SK-N-MC (cell line): ENCODE measurements at regions not wholly inside any gene's neighbourhood (a gene's known extent, or its start where the extent isn't known, plus 50 kb on each side); places are given as distances from the start of the nearest gene placed in this dataset.

ENCODE experiments used
- EZH2 ChIP-seq: fragments of 200-600 bp; sonication (generic); IDR thresholded peaks from one replicate; pipeline ENCODE4 v1.6.1; 2017; ENCODE audit warnings: antibody characterized with exemption
- FOXP2 ChIP-seq: optimal IDR thresholded peaks from 2 replicates; pipeline ENCODE3; 2011; ENCODE audit warnings: mild to moderate bottlenecking, moderate library complexity; ENCODE audit not compliant: insufficient read depth; ENCODE audit errors: extremely low read length, control extremely low read depth
- POLR2AphosphoS5 ChIP-seq: IDR thresholded peaks from 2 replicates; pipeline ENCODE4 v1.6.1; 2012; ENCODE audit warnings: mild to moderate bottlenecking, low read depth, low read length, borderline replicate concordance

- TF ChIP-seq POLR2AphosphoS5, result no peak
- TF ChIP-seq EZH2, result no peak
- TF ChIP-seq FOXP2, result no peak
Observed at GRCh38 chr10:8874268-8874667, 819.8 kb downstream of the GATA3 start.
